ENCODE measurements at regions not wholly inside any gene's neighbourhood (a gene's known extent, or its start where the extent isn't known, plus 50 kb on each side); places are given as distances from the start of the nearest gene placed in this dataset.

DNA sequence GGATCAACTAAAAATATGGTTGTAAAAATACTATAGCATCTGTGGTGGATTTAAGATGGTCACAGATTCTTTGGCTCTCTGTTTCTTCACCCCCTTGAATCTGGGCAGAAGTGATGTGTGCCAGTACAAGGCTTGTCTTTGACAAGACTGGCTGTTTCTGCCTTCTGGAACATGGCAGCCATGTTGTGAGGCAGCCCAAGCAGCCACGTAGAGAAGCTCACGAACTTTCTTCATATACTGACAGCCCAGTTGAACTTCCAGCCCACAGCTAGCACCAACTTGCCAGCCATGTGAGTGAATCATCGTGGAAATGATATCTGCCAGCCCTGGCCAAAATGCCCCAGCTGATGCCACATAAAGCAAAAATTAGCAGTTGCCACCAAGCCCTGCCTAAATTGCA, 110.8 kb downstream of the BOD1 start:
- TF ChIP-seq EP300 (IDR thresholded peaks at IDR 0.05): no peak
- TF ChIP-seq, protein P1, sequence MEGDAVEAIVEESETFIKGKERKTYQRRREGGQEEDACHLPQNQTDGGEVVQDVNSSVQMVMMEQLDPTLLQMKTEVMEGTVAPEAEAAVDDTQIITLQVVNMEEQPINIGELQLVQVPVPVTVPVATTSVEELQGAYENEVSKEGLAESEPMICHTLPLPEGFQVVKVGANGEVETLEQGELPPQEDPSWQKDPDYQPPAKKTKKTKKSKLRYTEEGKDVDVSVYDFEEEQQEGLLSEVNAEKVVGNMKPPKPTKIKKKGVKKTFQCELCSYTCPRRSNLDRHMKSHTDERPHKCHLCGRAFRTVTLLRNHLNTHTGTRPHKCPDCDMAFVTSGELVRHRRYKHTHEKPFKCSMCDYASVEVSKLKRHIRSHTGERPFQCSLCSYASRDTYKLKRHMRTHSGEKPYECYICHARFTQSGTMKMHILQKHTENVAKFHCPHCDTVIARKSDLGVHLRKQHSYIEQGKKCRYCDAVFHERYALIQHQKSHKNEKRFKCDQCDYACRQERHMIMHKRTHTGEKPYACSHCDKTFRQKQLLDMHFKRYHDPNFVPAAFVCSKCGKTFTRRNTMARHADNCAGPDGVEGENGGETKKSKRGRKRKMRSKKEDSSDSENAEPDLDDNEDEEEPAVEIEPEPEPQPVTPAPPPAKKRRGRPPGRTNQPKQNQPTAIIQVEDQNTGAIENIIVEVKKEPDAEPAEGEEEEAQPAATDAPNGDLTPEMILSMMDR (IDR thresholded peaks at IDR 0.05): no peak
- no peak for TF ChIP-seq POLR2A (IDR thresholded peaks at IDR 0.05)
